DMS79 treated with DMSO at 0.1 percent for 48 hours (cell line): ENCODE measurements at regions not wholly inside any gene's neighbourhood (a gene's known extent, or its start where the extent isn't known, plus 50 kb on each side); places are given as distances from the start of the nearest gene placed in this dataset.

Experiments
- DNase-seq: peaks from one replicate; lab custom pipeline; 2025; lab: John Stamatoyannopoulos, UW

DNA sequence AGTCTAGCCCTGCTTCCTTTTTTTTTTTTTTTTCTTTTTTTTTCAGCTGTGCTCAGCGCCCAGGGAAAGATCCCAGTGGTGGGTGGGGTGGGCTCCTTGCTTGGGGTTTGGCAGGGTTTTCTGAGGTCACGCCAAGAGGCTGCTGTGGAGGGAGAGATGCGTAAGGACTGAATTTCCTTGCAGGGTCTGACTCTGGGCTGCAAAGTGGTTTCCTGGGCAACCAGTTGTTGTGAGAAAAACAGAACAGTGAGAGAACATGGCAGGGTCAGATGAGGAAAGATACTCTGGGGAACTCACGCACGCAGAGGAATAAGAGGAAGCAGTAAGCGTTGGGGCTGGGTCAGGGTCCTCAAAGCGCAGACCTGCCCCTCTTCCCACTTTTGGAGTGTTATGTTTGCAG, 119.5 kb downstream of the IRF8 start:
- DNase-seq = peak; percentile 55

DNA sequence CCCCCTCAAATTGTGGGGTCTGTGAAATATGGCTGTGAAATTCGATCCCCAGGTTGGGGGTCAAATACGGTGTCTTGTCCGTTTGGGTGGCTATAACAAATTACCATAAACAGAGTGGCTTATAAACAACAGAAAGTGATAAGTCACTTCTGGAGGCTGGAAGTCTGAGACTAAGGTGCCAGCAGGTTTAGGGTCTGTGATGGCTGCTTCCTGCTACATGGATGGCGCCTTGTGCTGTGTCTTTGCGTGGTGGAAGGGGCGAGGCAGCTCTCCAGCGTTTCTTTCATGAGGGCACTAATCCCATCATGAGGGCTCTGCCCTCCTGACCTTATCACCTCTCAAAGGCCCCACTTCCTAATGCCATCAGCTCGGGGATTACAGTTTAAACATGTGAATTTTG, 120.0 kb downstream of the IRF8 start:
- no peak for DNase-seq

GRCh38 chr16:86019446-86020047, 120.6 kb downstream of the IRF8 start:
- DNase-seq = no peak

DNA sequence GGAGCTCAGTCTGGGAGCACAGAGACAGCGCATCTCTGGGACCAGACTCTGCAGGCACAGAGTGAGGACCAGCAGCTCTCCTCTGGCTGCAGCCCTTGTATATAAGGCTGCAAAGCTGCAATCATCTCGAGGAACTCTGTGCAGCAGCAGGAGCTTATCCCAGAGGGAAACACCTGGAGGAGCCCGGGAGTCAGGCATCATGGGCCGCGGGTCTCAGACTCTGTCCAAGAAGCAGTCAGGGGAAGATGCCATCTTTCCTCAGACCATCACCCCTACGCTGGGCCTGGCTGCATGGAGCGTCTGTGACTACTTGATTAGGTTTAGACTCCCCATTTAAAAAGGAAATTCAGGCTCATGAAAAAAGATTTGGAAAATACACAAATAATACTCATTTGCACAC, 122.0 kb downstream of the IRF8 start:
- no peak for DNase-seq

DNA sequence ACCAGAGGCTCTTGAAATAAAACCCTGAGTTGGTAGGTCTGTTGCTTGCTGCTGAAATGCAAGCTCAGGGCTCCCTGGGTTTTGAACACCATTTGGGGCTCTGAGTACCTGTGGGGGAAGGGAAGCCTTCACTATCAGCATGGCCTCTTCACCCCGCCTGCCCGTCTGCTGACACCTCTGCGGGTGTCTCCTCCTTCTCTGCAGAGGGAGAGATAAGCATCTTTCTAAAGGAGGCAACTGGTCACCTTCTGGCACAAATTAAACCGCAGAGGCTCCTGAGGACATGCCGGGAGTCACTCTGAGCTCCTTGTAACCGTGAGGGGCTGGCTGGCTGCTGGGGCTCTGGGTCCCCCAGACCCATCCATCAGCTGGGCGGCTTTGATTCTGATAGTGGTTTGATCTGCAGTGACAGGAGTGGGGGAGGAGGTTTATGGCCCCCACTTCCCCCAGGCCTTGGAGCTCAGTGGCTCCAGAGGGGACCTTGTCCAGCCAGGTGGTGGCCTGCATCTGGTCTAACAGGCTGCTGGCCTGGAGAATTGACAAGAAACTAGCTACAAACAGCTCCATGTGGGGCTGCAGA, 123.5 kb downstream of the IRF8 start:
- DNase-seq = no peak

DNA sequence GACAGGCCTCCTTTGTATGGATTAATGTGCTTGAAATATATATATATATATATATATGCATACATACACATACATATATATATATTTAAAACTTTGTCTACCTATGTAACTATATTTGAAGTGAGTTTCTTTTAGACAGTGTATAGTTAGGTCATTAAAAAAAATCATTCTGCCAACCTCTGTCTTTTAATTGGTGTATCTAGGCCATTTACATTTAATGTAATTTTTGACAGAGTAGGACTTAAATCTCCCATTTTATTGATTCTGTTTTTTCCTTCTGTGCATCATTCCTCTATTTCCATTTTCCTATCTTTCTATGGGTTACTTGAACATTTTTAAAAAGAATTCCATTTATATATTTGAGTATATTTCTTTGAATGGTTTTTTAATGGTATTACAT, 125.2 kb downstream of the IRF8 start:
- DNase-seq = no peak

- no peak for DNase-seq
These were observed 126.7 kb downstream of the IRF8 start for GRCh38 chr16:86025706-86026105.

GRCh38 chr16:86026171-86026910, 127.4 kb downstream of the IRF8 start:
- no peak for DNase-seq

GRCh38 chr16:86026916-86027315, 128.0 kb downstream of the IRF8 start:
- no peak for DNase-seq

DNA sequence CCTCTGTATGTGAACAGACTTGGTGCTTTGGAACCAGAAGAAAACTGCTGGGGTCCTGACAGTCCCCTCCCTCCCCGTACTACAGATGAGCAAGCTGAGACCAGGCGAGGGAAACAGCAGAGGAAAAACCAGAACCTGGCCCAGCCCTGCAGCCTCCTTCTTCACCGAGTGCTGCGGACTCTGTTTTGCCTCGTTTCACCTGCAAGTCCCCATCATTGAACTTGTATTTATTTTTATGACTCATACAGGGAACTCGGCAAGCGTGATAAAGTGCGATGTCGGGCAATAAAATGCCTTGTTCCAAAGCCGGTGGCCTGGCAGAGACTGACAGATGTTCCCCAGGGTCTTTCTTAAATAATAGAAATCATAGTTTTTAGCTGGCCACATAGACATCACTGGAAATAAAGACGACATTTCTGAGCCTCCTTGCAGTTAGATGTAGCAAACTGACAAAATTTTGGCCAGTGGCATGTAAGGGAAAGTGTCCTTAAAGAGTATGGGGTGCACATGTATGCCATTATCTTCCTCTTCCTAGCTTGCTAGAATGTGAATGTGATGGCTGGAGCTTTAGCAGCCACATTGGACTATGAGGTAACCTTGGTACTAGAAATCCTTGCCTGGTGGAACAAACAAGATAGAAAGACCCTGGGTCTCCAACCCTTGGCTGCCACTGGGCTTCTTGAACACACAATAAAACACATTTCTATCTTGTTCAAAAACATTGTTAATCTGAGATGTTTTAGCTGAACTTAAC, 128.6 kb downstream of the IRF8 start:
- peak; percentile 53 for DNase-seq

DNA sequence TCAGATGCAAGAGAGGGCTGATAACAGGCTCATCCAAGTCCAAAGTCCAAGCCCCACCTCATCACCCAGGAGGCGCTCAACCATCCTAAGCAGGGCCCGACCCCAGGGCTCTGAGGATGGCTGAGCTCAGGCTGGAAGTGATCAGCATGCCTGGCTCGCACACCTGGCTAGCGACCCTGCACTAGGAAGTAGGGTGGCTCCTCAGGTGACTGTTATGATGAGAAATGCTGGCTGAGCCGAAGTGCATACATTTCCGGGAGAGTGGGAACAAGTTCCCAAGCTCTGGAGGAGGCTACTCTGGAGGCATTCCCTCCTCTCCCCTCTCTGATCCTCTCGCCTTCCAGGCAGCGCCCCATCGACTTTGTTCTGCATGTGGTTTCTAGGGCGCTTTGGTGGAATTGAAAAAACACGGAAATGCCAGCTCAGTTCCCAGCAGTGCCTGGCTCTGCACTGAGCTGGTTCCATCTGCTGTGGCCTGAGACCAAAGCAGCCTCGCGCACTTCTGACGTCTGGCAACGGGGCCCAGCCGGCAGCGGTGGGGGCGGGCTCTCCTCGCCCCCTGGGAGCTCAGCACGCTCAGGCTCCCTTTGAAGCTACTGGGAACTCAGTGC, 130.3 kb downstream of the IRF8 start:
- DNase-seq = no peak

GRCh38 chr16:86030116-86030515, 131.2 kb downstream of the IRF8 start:
- DNase-seq = no peak

GRCh38 chr16:86031141-86031678, 132.2 kb downstream of the IRF8 start:
- no peak for DNase-seq

- peak; percentile 52 for DNase-seq
These were observed 134.1 kb downstream of the IRF8 start for GRCh38 chr16:86033016-86033474.

DNA sequence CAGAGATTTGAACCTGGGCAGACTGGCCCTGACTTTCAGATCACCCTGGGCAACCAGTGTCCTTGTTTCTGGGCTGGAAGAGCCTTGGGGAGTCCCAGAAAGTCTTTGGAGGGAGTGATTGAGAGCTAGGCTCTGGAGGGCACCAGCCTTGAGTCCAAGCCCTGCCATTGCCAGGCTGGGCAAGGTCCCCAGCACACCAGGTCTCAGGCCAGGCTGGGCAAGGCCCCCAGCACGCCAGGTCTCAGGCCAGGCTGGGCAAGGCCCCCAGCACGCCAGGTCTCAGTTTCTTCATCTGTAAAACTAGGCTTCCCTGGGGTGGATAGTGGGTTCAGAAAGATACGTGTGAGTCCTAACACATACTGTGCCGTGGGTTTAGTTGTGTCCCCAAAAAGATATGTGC, 135.0 kb downstream of the IRF8 start:
- DNase-seq = no peak

DNA sequence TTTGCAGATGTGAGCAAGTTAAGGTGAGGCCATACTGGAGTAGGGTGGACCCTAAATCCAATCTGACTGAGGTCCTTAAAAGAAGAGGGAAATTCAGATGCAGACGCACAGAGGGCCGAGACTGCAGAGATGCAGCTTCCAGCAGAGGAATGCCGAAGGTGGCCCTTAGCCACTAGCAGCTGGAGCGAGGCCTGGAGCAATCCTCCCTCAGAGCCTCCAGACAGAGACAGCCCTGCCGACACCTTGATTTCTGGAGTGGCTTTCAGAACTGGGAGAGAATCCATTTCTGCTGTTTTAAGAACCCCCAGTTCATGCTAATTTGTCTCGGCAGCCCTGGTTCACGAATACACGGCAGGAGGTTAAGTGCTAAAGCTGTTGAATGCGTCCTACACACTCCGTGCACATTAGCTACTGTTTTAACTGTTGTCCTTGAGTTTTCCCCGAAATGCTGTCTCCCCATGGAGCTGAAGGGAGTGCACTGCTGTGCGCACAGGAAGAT, 135.5 kb downstream of the IRF8 start:
- DNase-seq = no peak

GRCh38 chr16:86035906-86036305, 136.9 kb downstream of the IRF8 start:
- DNase-seq = no peak

DNA sequence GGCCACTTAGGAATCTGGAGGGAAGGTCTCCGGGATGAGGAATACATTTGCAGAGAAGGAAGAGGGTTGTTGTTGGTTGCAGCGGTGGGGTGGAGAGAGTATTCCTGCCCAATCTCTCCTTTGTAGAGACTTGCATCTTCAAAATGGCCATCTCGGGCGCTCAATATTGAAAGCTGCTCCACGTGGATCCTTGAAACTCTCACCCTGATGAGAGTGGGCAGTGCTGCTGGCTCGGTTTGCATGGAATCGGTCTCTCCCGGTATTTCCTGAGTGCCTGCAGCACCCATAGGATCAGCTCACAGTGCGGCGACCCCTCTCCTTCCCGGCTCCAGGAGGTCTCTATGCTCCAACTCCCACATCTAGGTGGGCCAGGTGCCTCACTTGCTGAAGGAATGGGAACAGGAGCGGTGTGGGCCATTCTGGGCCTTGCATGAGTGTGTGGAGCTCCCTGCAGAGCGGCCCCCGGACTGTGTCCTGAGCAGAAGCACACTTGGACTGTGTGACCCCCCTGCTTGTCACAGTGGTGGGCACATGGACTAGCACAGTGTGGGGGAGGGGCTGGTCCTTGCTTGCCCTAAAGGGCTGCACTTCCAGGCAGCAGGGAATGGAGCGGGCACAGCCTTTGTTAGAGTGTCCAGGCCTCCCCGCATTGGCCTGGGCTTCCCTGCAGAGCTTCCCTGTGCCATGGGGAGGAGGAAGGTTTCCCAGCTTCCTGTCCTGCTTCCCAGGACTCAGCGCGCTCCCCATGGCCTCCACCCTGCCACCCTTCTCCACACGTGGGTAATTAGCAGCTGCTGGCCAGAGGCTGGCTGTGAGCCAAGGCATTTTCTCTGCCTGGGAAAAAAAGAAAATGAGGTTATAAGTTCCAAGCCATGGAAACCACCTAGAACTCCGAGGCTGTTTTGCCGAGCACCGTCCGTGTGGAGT, 139.3 kb downstream of the IRF8 start:
- peak; percentile 25 for DNase-seq

GRCh38 chr16:86038926-86039310, 140.0 kb downstream of the IRF8 start:
- DNase-seq = no peak

DNA sequence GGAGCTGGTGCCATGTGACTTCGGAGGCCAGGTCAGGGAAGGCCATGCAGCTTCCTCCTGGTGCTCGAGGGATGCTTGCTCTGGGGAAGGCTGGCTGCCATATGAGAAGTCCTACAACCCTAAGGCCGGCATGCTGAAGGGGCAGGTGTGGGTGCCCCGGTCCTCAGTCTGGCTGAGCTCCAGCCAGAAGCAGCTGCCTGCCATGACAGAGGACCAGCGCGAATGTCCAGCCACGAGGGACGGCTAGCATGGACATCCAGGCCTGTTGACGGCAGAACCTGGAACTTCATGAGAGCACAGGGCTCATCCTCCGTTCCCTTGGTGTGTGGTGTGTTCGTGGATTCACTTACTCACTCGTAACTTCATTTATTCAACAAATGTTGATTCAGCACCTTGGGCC, 140.6 kb downstream of the IRF8 start:
- DNase-seq = no peak

- DNase-seq = no peak
These were observed 141.5 kb downstream of the IRF8 start for GRCh38 chr16:86040496-86040895.
